Cardiac fibroblast (primary cell): ENCODE measurements at regions not wholly inside any gene's neighbourhood (a gene's known extent, or its start where the extent isn't known, plus 50 kb on each side); places are given as distances from the start of the nearest gene placed in this dataset.

Experiments
- DNase-seq, 2 donors: peaks; one replicate each; pipeline versions ENCODE4 v3.0.0 to v3.0.0-alpha.2; 2010; ENCODE audit warnings: low read depth in 2 of 2
- H3K4me3 ChIP-seq, 2 donors: replicated peaks in 1 of 2; 1 replicate in 1 of 2; 2 replicates in 1 of 2; pipeline ENCODE4 v1.5.1; 2011; ENCODE audit warnings: low read depth in 2 of 2, low read length in 2 of 2, mild to moderate bottlenecking in 2 of 2, moderate library complexity in 1 of 2
- TF ChIP-seq, protein P1 (sequence below): IDR thresholded peaks from one replicate; pipeline ENCODE4 v1.5.1; 2011; ENCODE audit warnings: low read depth, mild to moderate bottlenecking, low read length, inconsistent platforms

DNA sequence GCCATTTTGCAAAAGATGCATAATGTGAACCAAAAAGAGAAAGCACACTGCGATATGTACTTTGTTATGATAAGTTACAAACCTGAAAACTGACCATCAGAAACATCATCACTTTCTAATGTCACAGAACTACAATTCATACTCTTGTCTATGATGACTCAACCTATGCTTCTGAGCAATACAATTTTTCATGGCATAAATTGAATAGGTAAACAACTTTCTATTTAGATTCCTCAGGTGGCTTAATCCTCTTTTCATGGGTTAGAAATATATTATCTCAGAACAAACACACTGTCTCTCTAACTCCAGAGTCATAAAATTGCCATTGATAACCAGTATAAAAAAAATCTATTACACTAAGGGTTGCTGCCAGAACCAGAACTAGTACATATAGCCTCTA, 1715.0 kb upstream of the FLRT2 start:
- DNase-seq: no peak
- no peak overlapping the region for H3K4me3 ChIP-seq
- TF ChIP-seq, protein P1, sequence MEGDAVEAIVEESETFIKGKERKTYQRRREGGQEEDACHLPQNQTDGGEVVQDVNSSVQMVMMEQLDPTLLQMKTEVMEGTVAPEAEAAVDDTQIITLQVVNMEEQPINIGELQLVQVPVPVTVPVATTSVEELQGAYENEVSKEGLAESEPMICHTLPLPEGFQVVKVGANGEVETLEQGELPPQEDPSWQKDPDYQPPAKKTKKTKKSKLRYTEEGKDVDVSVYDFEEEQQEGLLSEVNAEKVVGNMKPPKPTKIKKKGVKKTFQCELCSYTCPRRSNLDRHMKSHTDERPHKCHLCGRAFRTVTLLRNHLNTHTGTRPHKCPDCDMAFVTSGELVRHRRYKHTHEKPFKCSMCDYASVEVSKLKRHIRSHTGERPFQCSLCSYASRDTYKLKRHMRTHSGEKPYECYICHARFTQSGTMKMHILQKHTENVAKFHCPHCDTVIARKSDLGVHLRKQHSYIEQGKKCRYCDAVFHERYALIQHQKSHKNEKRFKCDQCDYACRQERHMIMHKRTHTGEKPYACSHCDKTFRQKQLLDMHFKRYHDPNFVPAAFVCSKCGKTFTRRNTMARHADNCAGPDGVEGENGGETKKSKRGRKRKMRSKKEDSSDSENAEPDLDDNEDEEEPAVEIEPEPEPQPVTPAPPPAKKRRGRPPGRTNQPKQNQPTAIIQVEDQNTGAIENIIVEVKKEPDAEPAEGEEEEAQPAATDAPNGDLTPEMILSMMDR: no peak

DNA sequence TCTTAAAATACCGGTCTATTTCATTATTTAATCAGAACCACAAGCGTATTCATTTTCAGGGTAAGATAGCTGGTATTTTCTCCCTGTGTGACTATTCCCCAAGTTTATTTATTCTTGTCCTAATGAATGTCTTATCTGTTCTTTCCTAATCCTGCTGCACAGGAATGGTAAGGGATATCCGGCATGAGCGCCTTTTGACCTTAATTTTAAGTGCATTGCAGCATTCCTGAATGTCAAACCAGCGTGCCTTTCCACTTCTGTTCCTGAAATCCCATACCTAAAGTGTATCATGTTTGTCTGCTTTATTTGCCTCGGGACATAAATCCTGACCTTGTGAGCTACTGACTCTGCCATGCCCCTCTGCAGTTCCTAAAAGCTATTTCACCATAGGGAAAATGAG, 1713.2 kb upstream of the FLRT2 start:
- TF ChIP-seq, protein P1: no peak
- peak in 1 of 2 donors; percentile 32 for DNase-seq
- H3K4me3 ChIP-seq: no peak overlapping the region

DNA sequence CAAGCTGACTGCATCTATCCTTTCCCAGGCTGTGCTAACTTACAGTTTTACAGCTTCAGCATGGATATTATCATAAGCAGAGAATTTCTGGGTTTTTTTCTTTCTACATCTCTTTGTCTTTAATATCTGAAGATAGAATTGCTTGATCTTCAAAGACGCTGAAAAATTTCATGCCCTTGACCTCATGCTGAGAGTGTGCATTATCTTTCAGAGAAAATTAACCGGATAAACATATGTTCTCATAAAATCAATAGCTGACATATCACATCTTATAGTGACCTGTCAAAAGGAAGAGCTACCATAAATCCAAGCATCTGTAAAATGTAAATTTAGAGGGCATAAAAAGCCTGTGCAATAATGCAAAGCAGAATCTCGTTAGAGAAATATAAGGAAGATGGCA, 1704.1 kb upstream of the FLRT2 start:
- no peak for DNase-seq
- TF ChIP-seq, protein P1: no peak
- no peak overlapping the region for H3K4me3 ChIP-seq

DNA sequence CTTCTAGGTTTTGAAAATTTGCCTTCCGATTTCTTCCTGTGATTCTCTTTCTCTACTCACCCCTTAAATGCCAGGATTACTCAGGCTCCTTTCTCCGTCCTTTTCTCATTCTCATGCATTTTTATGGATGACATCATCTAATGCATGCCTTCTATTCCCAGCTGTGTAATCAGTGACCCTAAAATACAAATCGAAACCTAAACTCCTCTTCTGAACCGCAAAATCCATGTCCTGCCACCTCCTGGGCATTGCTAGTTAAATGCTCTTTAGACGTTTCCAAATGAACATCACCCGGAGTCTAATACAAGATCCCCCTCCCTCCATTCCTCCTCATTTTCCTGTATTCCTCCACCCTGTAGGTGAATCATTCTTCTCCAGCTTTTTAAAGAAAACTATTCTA, 1703.1 kb upstream of the FLRT2 start:
- DNase-seq: peak; percentile 14 to 20
- no peak overlapping the region for H3K4me3 ChIP-seq
- TF ChIP-seq, protein P1: no peak

DNA sequence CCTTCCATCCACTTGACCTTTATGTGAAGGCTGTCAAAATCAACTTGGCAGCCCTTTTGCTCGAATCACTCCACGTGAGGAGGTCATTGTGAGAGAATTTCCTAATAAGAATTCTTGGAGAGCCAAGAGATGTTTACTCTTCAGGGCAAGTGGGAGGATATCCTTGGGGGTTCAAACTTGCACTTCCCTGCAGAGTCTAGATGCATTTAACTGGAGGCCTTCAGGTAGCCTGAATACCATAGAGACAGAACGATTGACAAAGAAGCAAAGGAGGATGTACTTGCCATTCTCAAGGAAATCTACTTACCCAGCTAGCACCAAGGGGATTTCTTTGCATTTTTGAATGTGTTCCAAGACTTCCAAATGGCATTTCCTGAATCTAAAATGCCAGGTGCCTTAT, 1702.6 kb upstream of the FLRT2 start:
- no peak for DNase-seq
- TF ChIP-seq, protein P1: no peak
- H3K4me3 ChIP-seq: no peak overlapping the region

DNA sequence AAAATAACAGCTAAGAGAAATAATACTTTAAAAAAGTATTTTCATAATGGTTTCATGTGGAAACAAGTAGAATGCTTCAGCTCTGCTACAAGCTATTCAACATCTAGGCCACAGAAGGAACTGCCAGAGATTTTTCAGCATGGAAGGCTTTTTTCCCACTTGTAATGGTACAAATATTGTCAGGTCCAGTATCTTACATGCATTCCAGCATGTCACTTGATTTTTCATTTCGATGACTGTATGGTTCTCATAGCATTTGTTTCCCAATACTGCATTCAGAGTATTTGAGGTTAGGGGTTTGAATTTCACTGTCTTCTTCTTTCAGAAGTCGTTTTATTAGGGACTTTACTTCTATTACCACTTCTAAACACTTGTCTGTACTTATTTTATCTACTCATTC, 1701.5 kb upstream of the FLRT2 start:
- TF ChIP-seq, protein P1: no peak
- H3K4me3 ChIP-seq: no peak overlapping the region
- DNase-seq: no peak

DNA sequence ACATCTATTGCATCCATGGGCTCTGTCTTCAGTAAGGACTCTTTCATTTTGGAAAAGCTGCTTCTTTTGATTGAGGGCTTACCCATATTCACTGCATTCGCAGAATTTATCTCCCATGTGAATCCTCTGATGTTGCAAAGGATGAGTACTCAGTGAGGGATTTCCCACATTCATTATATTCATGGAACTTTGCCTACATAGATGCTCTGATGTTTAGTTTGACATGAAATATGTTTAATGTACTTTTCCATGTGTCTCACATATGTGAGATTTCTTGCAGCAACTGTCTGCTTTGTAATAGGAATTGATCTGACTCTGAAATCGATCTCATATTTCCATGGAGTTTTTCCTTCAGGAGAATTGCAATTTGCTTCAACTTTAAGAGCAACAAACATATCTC, 1699.6 kb upstream of the FLRT2 start:
- TF ChIP-seq, protein P1: no peak
- no peak overlapping the region for H3K4me3 ChIP-seq
- DNase-seq: no peak
